ENCODE measurements at regions not wholly inside any gene's neighbourhood (a gene's known extent, or its start where the extent isn't known, plus 50 kb on each side); places are given as distances from the start of the nearest gene placed in this dataset.

GRCh38 chr4:85153221-85153620 is 186.7 kb upstream of the WDFY3 start:
- TF ChIP-seq TAF1 (conservative IDR thresholded peaks at IDR 0.05) (no peak), FOXA1 (IDR thresholded peaks at IDR 0.05) (no peak), GABPA (IDR thresholded peaks at IDR 0.05 in 1 of 2, conservative IDR thresholded peaks at IDR 0.05 in 1 of 2) (no peak), REST (IDR thresholded peaks at IDR 0.05) (no peak), ATF3 (IDR thresholded peaks at IDR 0.05) (no peak), NR2F2 (IDR thresholded peaks at IDR 0.05) (no peak), ZBTB33 (IDR thresholded peaks at IDR 0.05) (no peak), SP1 (IDR thresholded peaks at IDR 0.05) (no peak), RXRA (IDR thresholded peaks at IDR 0.05) (no peak), HNF4G (IDR thresholded peaks at IDR 0.05) (no peak), CTCF (IDR thresholded peaks at IDR 0.05; ENCODE audit: low read depth, low read length, missing input control) (no peak), RAD21 (IDR thresholded peaks at IDR 0.05) (no peak), EGR1 (IDR thresholded peaks at IDR 0.05; ENCODE audit: low read depth in 2 of 2) (no peak), YY1 (IDR thresholded peaks at IDR 0.05) (no peak), FOXA2 (IDR thresholded peaks at IDR 0.05) (no peak), JUND (IDR thresholded peaks at IDR 0.05) (no peak)
- H3K36me3 ChIP-seq (ENCODE audit: control insufficient read depth in 4 of 4, insufficient read depth in 3 of 4, low read depth in 1 of 4, low read length in 3 of 4): no peaks in the 10 kb centered on the region
- no peak overlapping the region for H3K27ac ChIP-seq (ENCODE audit: low read depth in 1 of 2, low read length in 2 of 2)
- no peaks in the 10 kb centered on the region for H3K9me3 ChIP-seq (ENCODE audit: control insufficient read depth in 4 of 4, low read length in 3 of 4)
- no peak for DNase-seq (ENCODE audit: low spot score)
- no peaks in the 10 kb centered on the region for H3K27me3 ChIP-seq (ENCODE audit: control insufficient read depth in 4 of 4, insufficient read depth in 4 of 4, low read length in 3 of 4)
- no peak overlapping the region for H3K4me3 ChIP-seq (ENCODE audit: low read depth in 1 of 3, low read length in 3 of 3)
- no peak overlapping the region for H3K9ac ChIP-seq (ENCODE audit: low read depth in 1 of 2, low read length in 2 of 2)
- H3K4me1 ChIP-seq (ENCODE audit: control insufficient read depth in 4 of 4, insufficient read depth in 4 of 4, low read length in 3 of 4): no peaks in the 10 kb centered on the region
- WGBS: 40% methylated on average over 1 of the region's 1 CpG

- Histone ChIP-seq H3K4me3 (ENCODE audit: low read depth in 1 of 3, low read length in 3 of 3) (no peak overlapping the region), H3K27me3 (ENCODE audit: control insufficient read depth in 4 of 4, insufficient read depth in 4 of 4, low read length in 3 of 4) (no peaks in the 10 kb centered on the region), H3K27ac (ENCODE audit: low read depth in 1 of 2, low read length in 2 of 2) (no peak overlapping the region), H3K4me1 (ENCODE audit: control insufficient read depth in 4 of 4, insufficient read depth in 4 of 4, low read length in 3 of 4) (no peaks in the 10 kb centered on the region), H3K9ac (ENCODE audit: low read depth in 1 of 2, low read length in 2 of 2) (no peak overlapping the region), H3K9me3 (ENCODE audit: control insufficient read depth in 4 of 4, low read length in 3 of 4) (no peaks in the 10 kb centered on the region), H3K36me3 (ENCODE audit: control insufficient read depth in 4 of 4, insufficient read depth in 3 of 4, low read depth in 1 of 4, low read length in 3 of 4) (no peaks in the 10 kb centered on the region)
- no peak for DNase-seq (ENCODE audit: low spot score)
- WGBS: 83% methylated on average over 1 of the region's 1 CpG
- TF ChIP-seq JUND (IDR thresholded peaks at IDR 0.05): no peak
Observed at GRCh38 chr4:85154591-85154990, 188.1 kb upstream of the WDFY3 start.
